ENCODE measurements at regions not wholly inside any gene's neighbourhood (a gene's known extent, or its start where the extent isn't known, plus 50 kb on each side); places are given as distances from the start of the nearest gene placed in this dataset.

DNA sequence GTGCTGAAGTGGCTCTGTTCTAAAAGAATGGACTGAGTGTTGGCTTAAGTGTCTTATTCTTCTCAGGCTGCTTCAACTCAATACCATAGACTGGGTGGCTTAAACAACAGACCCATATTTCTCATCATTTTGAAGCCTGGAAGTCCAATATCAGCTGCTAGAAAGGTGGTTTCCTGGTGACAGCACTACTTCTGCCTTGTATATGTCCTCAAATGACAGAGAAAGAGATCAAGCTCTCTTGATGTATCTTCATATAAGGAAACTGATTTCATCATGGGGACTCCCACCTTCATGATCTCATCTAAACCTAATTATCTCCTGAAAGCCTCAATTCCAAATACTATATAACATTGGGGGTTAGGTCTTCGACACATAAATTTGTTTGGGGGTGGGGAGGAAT, 449.7 kb upstream of the DSEL start:
- TF ChIP-seq, protein P1, sequence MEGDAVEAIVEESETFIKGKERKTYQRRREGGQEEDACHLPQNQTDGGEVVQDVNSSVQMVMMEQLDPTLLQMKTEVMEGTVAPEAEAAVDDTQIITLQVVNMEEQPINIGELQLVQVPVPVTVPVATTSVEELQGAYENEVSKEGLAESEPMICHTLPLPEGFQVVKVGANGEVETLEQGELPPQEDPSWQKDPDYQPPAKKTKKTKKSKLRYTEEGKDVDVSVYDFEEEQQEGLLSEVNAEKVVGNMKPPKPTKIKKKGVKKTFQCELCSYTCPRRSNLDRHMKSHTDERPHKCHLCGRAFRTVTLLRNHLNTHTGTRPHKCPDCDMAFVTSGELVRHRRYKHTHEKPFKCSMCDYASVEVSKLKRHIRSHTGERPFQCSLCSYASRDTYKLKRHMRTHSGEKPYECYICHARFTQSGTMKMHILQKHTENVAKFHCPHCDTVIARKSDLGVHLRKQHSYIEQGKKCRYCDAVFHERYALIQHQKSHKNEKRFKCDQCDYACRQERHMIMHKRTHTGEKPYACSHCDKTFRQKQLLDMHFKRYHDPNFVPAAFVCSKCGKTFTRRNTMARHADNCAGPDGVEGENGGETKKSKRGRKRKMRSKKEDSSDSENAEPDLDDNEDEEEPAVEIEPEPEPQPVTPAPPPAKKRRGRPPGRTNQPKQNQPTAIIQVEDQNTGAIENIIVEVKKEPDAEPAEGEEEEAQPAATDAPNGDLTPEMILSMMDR (conservative IDR thresholded peaks at IDR 0.05; ENCODE audit: low read length) = no peak
- no peak for TF ChIP-seq EZH2phosphoT487 (IDR thresholded peaks at IDR 0.05; ENCODE audit: borderline replicate concordance)
